OCI-LY1 (cell line): ENCODE measurements at regions not wholly inside any gene's neighbourhood (a gene's known extent, or its start where the extent isn't known, plus 50 kb on each side); places are given as distances from the start of the nearest gene placed in this dataset.

Experiments
- H2AFZ ChIP-seq: fragments of 200-600 bp; sonication (generic), shearing (Covaris generic); 2 replicates; pipeline ENCODE4 v1.6.0; 2014; ENCODE audit warnings: antibody characterized with exemption, mild to moderate bottlenecking, low read length
- H3F3A ChIP-seq: fragments of 200-600 bp; sonication (generic), shearing (Covaris generic); 2 replicates; pipeline ENCODE4 v1.6.0; 2014; ENCODE audit warnings: mild to moderate bottlenecking, antibody characterized with exemption, low read length, moderate library complexity; ENCODE audit not compliant: insufficient read depth
- H3K27ac ChIP-seq: fragments of 200-600 bp; sonication (generic); 2 replicates; pipeline ENCODE4 v1.5.1; 2014; ENCODE audit warnings: low read length, mixed run types, mild to moderate bottlenecking, low read depth; ENCODE audit not compliant: poor library complexity, severe bottlenecking
- H3K27me3 ChIP-seq: fragments of 200-600 bp; sonication (generic); 2 replicates; pipeline ENCODE4 v1.6.0; 2014; ENCODE audit warnings: antibody characterized with exemption, mild to moderate bottlenecking, low read length, moderate library complexity; ENCODE audit not compliant: insufficient read depth
- H3K36me3 ChIP-seq: fragments of 200-600 bp; sonication (generic); 2 replicates; pipeline ENCODE4 v1.6.1; 2014; ENCODE audit warnings: mild to moderate bottlenecking, antibody characterized with exemption, low read length, moderate library complexity, mixed read lengths; ENCODE audit not compliant: insufficient read depth
- H3K4me1 ChIP-seq: fragments of 200-600 bp; sonication (generic); 2 replicates; pipeline ENCODE4 v1.5.1; 2014; ENCODE audit warnings: mild to moderate bottlenecking, low read length, moderate library complexity; ENCODE audit not compliant: insufficient read depth, severe bottlenecking
- H3K4me2 ChIP-seq: fragments of 200-600 bp; sonication (generic), shearing (Covaris generic); 2 replicates; pipeline ENCODE4 v1.6.1; 2014; ENCODE audit warnings: low read length
- H3K4me3 ChIP-seq: fragments of 200-600 bp; sonication (generic); 2 replicates; pipeline ENCODE4 v1.5.1; 2014; ENCODE audit warnings: low read length, low read depth, mild to moderate bottlenecking, mixed read lengths; ENCODE audit not compliant: poor library complexity, severe bottlenecking
- H3K79me2 ChIP-seq: fragments of 200-600 bp; shearing (Covaris generic); 2 replicates; pipeline ENCODE4 v1.6.1; 2016; ENCODE audit warnings: mixed run types, low read length, mixed read lengths; ENCODE audit not compliant: insufficient read depth
- H3K9ac ChIP-seq: fragments of 200-600 bp; sonication (generic), shearing (Covaris generic); 2 replicates; pipeline ENCODE4 v1.6.1; 2014; ENCODE audit warnings: mild to moderate bottlenecking, low read length, mixed read lengths
- H3K9me2 ChIP-seq: fragments of 200-600 bp; sonication (generic), shearing (Covaris generic); 2 replicates; pipeline ENCODE4 v1.6.1; 2014; ENCODE audit warnings: low read depth, mild to moderate bottlenecking, low read length, mixed read lengths
- H3K9me3 ChIP-seq: fragments of 200-600 bp; shearing (Covaris generic); 2 replicates; pipeline ENCODE4 v1.6.1; 2014; ENCODE audit warnings: low read length, mixed read lengths
- H4K20me1 ChIP-seq: fragments of 200-600 bp; sonication (generic), shearing (Covaris generic); 2 replicates; pipeline ENCODE4 v1.6.0; 2016; ENCODE audit warnings: mild to moderate bottlenecking, low read length; ENCODE audit not compliant: insufficient read depth
- CTCF ChIP-seq: fragments of 200-600 bp; sonication (generic), shearing (Covaris generic); IDR thresholded peaks from 2 replicates; pipeline ENCODE4 v1.5.1; 2017; ENCODE audit warnings: mild to moderate bottlenecking, antibody characterized with exemption, low read length, moderate library complexity, mixed read lengths
- EZH2 ChIP-seq: fragments of 200-600 bp; sonication (generic), shearing (Covaris generic); IDR thresholded peaks from 2 replicates; pipeline ENCODE4 v1.8.0; 2017; ENCODE audit warnings: borderline replicate concordance, mixed run types, mild to moderate bottlenecking, antibody characterized with exemption, low read length, moderate library complexity, mixed read lengths

GRCh38 chr4:177057186-177057585 is 252.5 kb upstream of the NEIL3 start:
- TF ChIP-seq CTCF (no peak), EZH2 (no peak)
- no peaks in the 10 kb centered on the region for H4K20me1 ChIP-seq
- H3K4me3 ChIP-seq = no peak overlapping the region
- H3K27ac ChIP-seq = no peak overlapping the region
- H2AFZ ChIP-seq = no peak overlapping the region
- no peak overlapping the region for H3K4me2 ChIP-seq
- no peaks in the 10 kb centered on the region for H3K27me3 ChIP-seq
- no peaks in the 10 kb centered on the region for H3K9me2 ChIP-seq
- no peak overlapping the region for H3K9ac ChIP-seq
- H3K79me2 ChIP-seq = no peaks in the 10 kb centered on the region
- no peaks in the 10 kb centered on the region for H3K9me3 ChIP-seq
- no peaks in the 10 kb centered on the region for H3K4me1 ChIP-seq
- no peaks in the 10 kb centered on the region for H3F3A ChIP-seq
- no peaks in the 10 kb centered on the region for H3K36me3 ChIP-seq

GRCh38 chr4:177064116-177064515 is 245.6 kb upstream of the NEIL3 start:
- no peaks in the 10 kb centered on the region for H3K4me1 ChIP-seq
- H3K27ac ChIP-seq = no peak overlapping the region
- H3K27me3 ChIP-seq = no peaks in the 10 kb centered on the region
- H3K9me3 ChIP-seq = no peaks in the 10 kb centered on the region
- H3K36me3 ChIP-seq = no peaks in the 10 kb centered on the region
- no peaks in the 10 kb centered on the region for H3K9me2 ChIP-seq
- H3K9ac ChIP-seq = no peak overlapping the region
- H2AFZ ChIP-seq = no peak overlapping the region
- no peak for TF ChIP-seq EZH2
- no peak for TF ChIP-seq CTCF
- no peaks in the 10 kb centered on the region for H4K20me1 ChIP-seq
- H3K4me2 ChIP-seq = no peak overlapping the region
- H3F3A ChIP-seq = no peaks in the 10 kb centered on the region
- no peak overlapping the region for H3K4me3 ChIP-seq
- H3K79me2 ChIP-seq = no peaks in the 10 kb centered on the region

- no peak overlapping the region for H3K27ac ChIP-seq
- H3K9me2 ChIP-seq = no peaks in the 10 kb centered on the region
- H2AFZ ChIP-seq = no peak overlapping the region
- no peak overlapping the region for H3K4me3 ChIP-seq
- no peaks in the 10 kb centered on the region for H3F3A ChIP-seq
- H3K4me2 ChIP-seq = no peak overlapping the region
- H3K9ac ChIP-seq = no peak overlapping the region
- no peaks in the 10 kb centered on the region for H3K27me3 ChIP-seq
- H3K79me2 ChIP-seq = no peaks in the 10 kb centered on the region
- no peaks in the 10 kb centered on the region for H3K9me3 ChIP-seq
- TF ChIP-seq CTCF (no peak), EZH2 (no peak)
- no peaks in the 10 kb centered on the region for H3K4me1 ChIP-seq
- H4K20me1 ChIP-seq = no peaks in the 10 kb centered on the region
- no peaks in the 10 kb centered on the region for H3K36me3 ChIP-seq
Observed at GRCh38 chr4:177064729-177065394, 244.8 kb upstream of the NEIL3 start.
